B cell (primary cell): ENCODE measurements at regions not wholly inside any gene's neighbourhood (a gene's known extent, or its start where the extent isn't known, plus 50 kb on each side); places are given as distances from the start of the nearest gene placed in this dataset.

Experiments
- ATAC-seq: fragments of 200-7000 bp; cut with Tn5 transposase; one replicate; pipeline ENCODE4 v1.10.0; 2021; ENCODE audit warnings: low read depth, mild to moderate bottlenecking, moderate number of reproducible peaks, moderate library complexity
- CTCF ChIA-PET: fragments of 350-600 bp; sonication (Branson Sonifier 250); formaldehyde crosslinking; loops from one replicate; lab custom pipeline; 2021; ENCODE audit warnings: antibody characterized with exemption, inconsistent platforms; lab: Charles Lee
- POLR2A ChIA-PET: fragments of 350-600 bp; sonication (Branson Sonifier 250); formaldehyde crosslinking; loops from one replicate; lab custom pipeline; 2021; ENCODE audit warnings: antibody characterized with exemption; lab: Charles Lee
- DNase-seq: peaks from one replicate; pipeline ENCODE4 v3.0.0; 2013
- H2AFZ ChIP-seq: 2 replicates; pipeline ENCODE4 v1.6.1; 2012; ENCODE audit warnings: mild to moderate bottlenecking, low read depth, low read length; ENCODE audit not compliant: insufficient read depth, poor library complexity, severe bottlenecking
- H3K27ac ChIP-seq, 2 donors: 1 replicate in 1 of 2; 2 replicates in 1 of 2; pipeline ENCODE4 v1.5.1; 2012 to 2013; ENCODE audit warnings: low read length in 2 of 2, mild to moderate bottlenecking in 2 of 2, moderate library complexity in 1 of 2
- H3K27me3 ChIP-seq, 4 experiments: fragments of 200-600 bp in 1 of 4; sonication (generic) in 1 of 4; replicated peaks in 1 of 4; 1 replicate in 2 of 4; 2 replicates in 2 of 4; pipeline versions ENCODE4 v1.6.1 to v1.7.0; 2013 to 2016; ENCODE audit warnings: low read length in 3 of 4, mild to moderate bottlenecking in 2 of 4, mixed read lengths in 1 of 4, moderate library complexity in 1 of 4; ENCODE audit not compliant: insufficient read depth in 4 of 4, control insufficient read depth in 3 of 4; ENCODE audit errors: control extremely low read depth in 1 of 4
- H3K36me3 ChIP-seq, 2 experiments: replicated peaks in 1 of 2; 1 replicate in 1 of 2; 2 replicates in 1 of 2; pipeline versions ENCODE4 v1.6.1 to v1.7.1; 2013; ENCODE audit warnings: low read length in 1 of 2; ENCODE audit not compliant: insufficient read depth in 2 of 2, control insufficient read depth in 1 of 2; ENCODE audit errors: control extremely low read depth in 1 of 2, extremely low read depth in 1 of 2
- H3K4me1 ChIP-seq, 2 donors: fragments of 200-600 bp in 1 of 2; sonication (generic) in 1 of 2; 1 replicate in 1 of 2; 2 replicates in 1 of 2; pipeline versions ENCODE4 v1.5.1 to v1.6.1; 2013 to 2017; ENCODE audit warnings: low read length in 2 of 2; ENCODE audit not compliant: control insufficient read depth in 2 of 2, insufficient read depth in 2 of 2
- H3K4me2 ChIP-seq: replicated peaks from 2 replicates; pipeline ENCODE3; 2012; ENCODE audit warnings: mild to moderate bottlenecking, low read depth, low read length; ENCODE audit not compliant: poor library complexity, severe bottlenecking
- H3K4me3 ChIP-seq, 5 experiments: fragments of 200-600 bp in 1 of 5; sonication (generic) in 1 of 5; 1 replicate in 3 of 5; 2 replicates in 2 of 5; pipeline versions ENCODE4 v1.5.1 to v1.7.0; 2011 to 2016; ENCODE audit warnings: low read length in 4 of 5, mild to moderate bottlenecking in 4 of 5, low read depth in 2 of 5, control low read depth in 1 of 5, moderate library complexity in 1 of 5; ENCODE audit not compliant: insufficient read depth in 1 of 5; ENCODE audit errors: control extremely low read depth in 1 of 5, extremely low read depth in 1 of 5
- H3K79me2 ChIP-seq: fragments of 200-600 bp; sonication (generic); one replicate; pipeline ENCODE4 v1.6.0; 2016; ENCODE audit warnings: low read length; ENCODE audit not compliant: control insufficient read depth, insufficient read depth
- H3K9ac ChIP-seq: fragments of 200-600 bp; sonication (generic); 2 replicates; pipeline ENCODE4 v1.6.1; 2017; ENCODE audit warnings: mild to moderate bottlenecking, low read length, moderate library complexity
- H3K9me3 ChIP-seq, 3 donors: one replicate each; pipeline versions ENCODE4 v1.6.1 to v1.7.1; 2013; ENCODE audit warnings: low read length in 2 of 3; ENCODE audit not compliant: control insufficient read depth in 2 of 3, insufficient read depth in 1 of 3; ENCODE audit errors: control extremely low read depth in 1 of 3
- H4K20me1 ChIP-seq: 2 replicates; pipeline ENCODE4 v1.6.0; 2012; ENCODE audit warnings: mild to moderate bottlenecking, low read length; ENCODE audit not compliant: insufficient read depth, control insufficient read depth, poor library complexity, severe bottlenecking
- H3K27ac Mint-ChIP-seq: one replicate; pipeline ENCODE4 v1.8.0; 2021; ENCODE audit warnings: mixed read lengths
- H3K27me3 Mint-ChIP-seq: one replicate; pipeline ENCODE4 v1.8.0; 2021; ENCODE audit warnings: mixed read lengths
- H3K4me1 Mint-ChIP-seq: one replicate; pipeline ENCODE4 v1.8.0; 2021; ENCODE audit warnings: mixed read lengths
- H3K4me3 Mint-ChIP-seq: one replicate; pipeline ENCODE4 v1.8.0; 2021; ENCODE audit warnings: mixed read lengths
- H3K9me3 Mint-ChIP-seq: one replicate; pipeline ENCODE4 v1.8.0; 2022; ENCODE audit warnings: mixed read lengths; ENCODE audit not compliant: insufficient read depth
- CTCF ChIP-seq: fragments of 200-600 bp; IDR thresholded peaks from one replicate; pipeline ENCODE4 v1.8.0; 2022; ENCODE audit warnings: antibody characterized with exemption, mild to moderate bottlenecking
- EZH2 ChIP-seq: IDR thresholded peaks from 2 replicates; pipeline ENCODE4 v1.6.1; 2012; ENCODE audit warnings: borderline replicate concordance, low read depth, mild to moderate bottlenecking, moderate library complexity, low read length; ENCODE audit not compliant: insufficient read depth, poor library complexity, severe bottlenecking
- WGBS: methylation state at CpG from one replicate; pipeline ENCODE4 v1.1.5; 2013; ENCODE audit warnings: missing lambda C conversion rate; ENCODE audit not compliant: insufficient coverage; 5-methylcytosine and 5-hydroxymethylcytosine counted together
- intact Hi-C: fragments of 100-400 bp; cut with micrococcal nuclease; formaldehyde crosslinking; loops from one replicate; pipeline ENCODE4 v1.10.0; 2022

DNA sequence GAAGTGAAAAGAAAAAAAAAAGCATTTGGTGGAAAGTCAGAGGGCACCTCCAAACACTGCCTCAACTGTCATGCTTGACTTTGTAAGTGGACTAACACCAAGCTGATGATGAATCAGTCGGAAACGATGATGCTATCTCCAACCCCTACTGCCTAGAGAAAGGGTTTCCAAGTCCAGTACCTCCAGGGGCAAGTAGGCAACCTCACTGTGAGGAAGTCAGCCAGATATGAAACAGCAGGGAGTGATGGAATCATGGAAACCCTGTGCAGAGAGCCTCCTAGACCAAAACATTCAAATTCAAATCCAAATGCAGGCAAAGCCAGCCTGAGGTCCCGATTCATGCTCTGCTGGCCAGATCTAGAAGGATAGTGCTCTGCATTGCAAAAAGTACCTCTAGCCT lies 100.9 kb upstream of the SERP2 start:
- ATAC-seq (no peak), DNase-seq (no peak)
- Mint-ChIP-seq H3K4me1 (peaks cover 37% of the 10 kb centered on the region), H3K27ac (no peak overlapping the region), H3K27me3 (no peaks in the 10 kb centered on the region), H3K4me3 (no peak overlapping the region), H3K9me3 (no peaks in the 10 kb centered on the region)
- TF ChIP-seq EZH2 (no peak), CTCF (no peak)
- peak overlapping the region; percentile 74 for H2AFZ ChIP-seq
- H4K20me1 ChIP-seq = no peaks in the 10 kb centered on the region
- ChIA-PET CTCF (interaction anchor here (0.7 kb wide), 1 partner anchor 27 kb away, joined by 3 read pairs; no protein-coding TSS in a partner anchor), POLR2A (interaction anchor here (2.6 kb wide), 1 partner anchor 13 kb away, joined by 9 read pairs; no protein-coding TSS in a partner anchor)
- intact Hi-C loops = loop anchor here (5.0 to 10.0 kb wide), 5 partner anchors 130 to 1998 kb away; partner anchors contain the start of genes AKAP11, EPSTI1 and TSC22D1
- no peaks in the 10 kb centered on the region for H3K79me2 ChIP-seq
- no peak overlapping the region for H3K4me3 ChIP-seq
- peaks cover 0 to 4% (median 0%) of the 10 kb centered on the region in 4 experiments for H3K27me3 ChIP-seq
- 100% methylated on average over 1 of the region's 3 CpGs for WGBS
- no peak overlapping the region for H3K27ac ChIP-seq
- H3K4me1 ChIP-seq = peaks cover 29 to 36% of the 10 kb centered on the region in 2 donors
- no peak overlapping the region for H3K9ac ChIP-seq
- no peaks in the 10 kb centered on the region for H3K36me3 ChIP-seq
- no peaks in the 10 kb centered on the region for H3K9me3 ChIP-seq
- H3K4me2 ChIP-seq = no peak overlapping the region

- ChIA-PET POLR2A (interaction anchor here (2.6 kb wide), 1 partner anchor 14 kb away, joined by 9 read pairs; no protein-coding TSS in a partner anchor), CTCF (no interaction called here)
- Histone ChIP-seq H3K79me2 (no peaks in the 10 kb centered on the region), H3K4me2 (no peak overlapping the region), H3K27me3 (peaks cover 0 to 4% (median 0%) of the 10 kb centered on the region in 4 experiments), H3K27ac (no peak overlapping the region), H3K4me3 (no peak overlapping the region), H3K9me3 (no peaks in the 10 kb centered on the region), H4K20me1 (no peaks in the 10 kb centered on the region), H3K36me3 (no peaks in the 10 kb centered on the region), H3K9ac (no peak overlapping the region), H3K4me1 (peaks cover 29 to 41% of the 10 kb centered on the region in 2 donors), H2AFZ (peak overlapping the region; percentile 74)
- TF ChIP-seq EZH2 (no peak), CTCF (no peak)
- Mint-ChIP-seq H3K9me3 (no peaks in the 10 kb centered on the region), H3K4me3 (peak overlapping the region; percentile 26), H3K27me3 (no peaks in the 10 kb centered on the region), H3K4me1 (peaks cover 40% of the 10 kb centered on the region), H3K27ac (peak overlapping the region; percentile 85)
- DNase-seq (no peak), ATAC-seq (no peak)
- intact Hi-C loops = loop anchor here (5.0 to 10.0 kb wide), 5 partner anchors 131 to 1998 kb away; partner anchors contain the start of genes AKAP11, EPSTI1 and TSC22D1
- WGBS = 94% methylated on average over 4 of the region's 5 CpGs
These were observed 100.4 kb upstream of the SERP2 start for GRCh38 chr13:44273216-44273615.
